IMR-90 (cell line): ENCODE measurements at regions not wholly inside any gene's neighbourhood (a gene's known extent, or its start where the extent isn't known, plus 50 kb on each side); places are given as distances from the start of the nearest gene placed in this dataset.

Source experiments
- BHLHE40 ChIP-seq: fragments of 150-350 bp; IDR thresholded peaks from 2 replicates; pipeline ENCODE4 v1.6.1; 2016; ENCODE audit warnings: mild to moderate bottlenecking, low read depth, low read length
- CEBPB ChIP-seq: IDR thresholded peaks from 2 replicates; pipeline ENCODE4 v1.6.1; 2012; ENCODE audit warnings: low read depth, low read length, improper control_type of control experiment
- CHD1 ChIP-seq: IDR thresholded peaks from 2 replicates; pipeline ENCODE4 v1.6.1; 2012; ENCODE audit warnings: low read depth, low read length, improper control_type of control experiment
- FOS ChIP-seq: fragments of 150-350 bp; IDR thresholded peaks from 2 replicates; pipeline ENCODE4 v1.6.1; 2016; ENCODE audit warnings: low read depth, low read length
- MAFK ChIP-seq: IDR thresholded peaks from 2 replicates; pipeline ENCODE4 v1.6.1; 2012; ENCODE audit warnings: low read depth, low read length, improper control_type of control experiment
- MAZ ChIP-seq: IDR thresholded peaks from 2 replicates; pipeline ENCODE4 v1.6.1; 2012; ENCODE audit warnings: low read depth, mild to moderate bottlenecking, low read length, improper control_type of control experiment, moderate library complexity, borderline replicate concordance
- NFE2L2 ChIP-seq: fragments of 150-350 bp; IDR thresholded peaks from 2 replicates; pipeline ENCODE4 v1.6.1; 2016; ENCODE audit warnings: low read depth, mild to moderate bottlenecking, low read length
- POLR2A ChIP-seq: IDR thresholded peaks from 2 replicates; pipeline ENCODE4 v1.6.1; 2012; ENCODE audit warnings: mild to moderate bottlenecking, low read depth, low read length
- RAD21 ChIP-seq: IDR thresholded peaks from 2 replicates; pipeline ENCODE4 v1.6.1; 2012; ENCODE audit warnings: low read length, improper control_type of control experiment
- RFX5 ChIP-seq: IDR thresholded peaks from 2 replicates; pipeline ENCODE4 v1.8.0; 2012; ENCODE audit warnings: low read depth, mild to moderate bottlenecking, low read length, moderate library complexity
- SMC3 ChIP-seq: fragments of 150-350 bp; IDR thresholded peaks from 2 replicates; pipeline ENCODE4 v1.6.1; 2016; ENCODE audit warnings: low read depth, mild to moderate bottlenecking, antibody characterized with exemption, low read length, moderate library complexity
- USF2 ChIP-seq: fragments of 150-350 bp; IDR thresholded peaks from 2 replicates; pipeline ENCODE4 v1.6.1; 2017; ENCODE audit warnings: mild to moderate bottlenecking, antibody characterized with exemption, low read length, low read depth
- TF ChIP-seq, protein P1 (sequence below): conservative IDR thresholded peaks from 2 replicates; pipeline ENCODE4 v1.5.1; 2012; ENCODE audit warnings: mild to moderate bottlenecking, low read depth, low read length, improper control_type of control experiment
- TF ChIP-seq, protein P2 (sequence below): fragments of 150-350 bp; IDR thresholded peaks from 2 replicates; pipeline ENCODE4 v1.6.1; 2016; ENCODE audit warnings: low read depth, mild to moderate bottlenecking, low read length, moderate library complexity, borderline replicate concordance

DNA sequence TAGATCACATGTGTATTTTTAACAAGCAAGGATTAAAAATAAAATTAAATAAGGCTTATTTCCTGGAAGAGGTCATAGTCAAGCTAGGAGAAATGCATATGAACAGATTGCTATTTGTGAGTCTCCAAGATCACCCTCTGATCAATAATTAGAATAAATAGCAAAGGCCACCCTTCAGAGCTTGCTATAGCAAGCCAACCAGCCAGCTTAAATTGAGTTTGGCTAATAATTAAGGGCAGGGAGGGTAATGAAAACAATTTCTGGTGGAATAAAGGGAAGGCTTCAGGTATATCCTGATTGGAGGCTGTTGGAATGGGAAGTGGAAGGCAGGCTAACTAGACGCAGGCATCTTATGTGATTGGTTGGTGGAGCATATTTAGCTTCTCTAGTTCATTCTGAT lies 403.5 kb downstream of the ARL4A start:
- no peak for TF ChIP-seq CEBPB
- TF ChIP-seq, protein P1, sequence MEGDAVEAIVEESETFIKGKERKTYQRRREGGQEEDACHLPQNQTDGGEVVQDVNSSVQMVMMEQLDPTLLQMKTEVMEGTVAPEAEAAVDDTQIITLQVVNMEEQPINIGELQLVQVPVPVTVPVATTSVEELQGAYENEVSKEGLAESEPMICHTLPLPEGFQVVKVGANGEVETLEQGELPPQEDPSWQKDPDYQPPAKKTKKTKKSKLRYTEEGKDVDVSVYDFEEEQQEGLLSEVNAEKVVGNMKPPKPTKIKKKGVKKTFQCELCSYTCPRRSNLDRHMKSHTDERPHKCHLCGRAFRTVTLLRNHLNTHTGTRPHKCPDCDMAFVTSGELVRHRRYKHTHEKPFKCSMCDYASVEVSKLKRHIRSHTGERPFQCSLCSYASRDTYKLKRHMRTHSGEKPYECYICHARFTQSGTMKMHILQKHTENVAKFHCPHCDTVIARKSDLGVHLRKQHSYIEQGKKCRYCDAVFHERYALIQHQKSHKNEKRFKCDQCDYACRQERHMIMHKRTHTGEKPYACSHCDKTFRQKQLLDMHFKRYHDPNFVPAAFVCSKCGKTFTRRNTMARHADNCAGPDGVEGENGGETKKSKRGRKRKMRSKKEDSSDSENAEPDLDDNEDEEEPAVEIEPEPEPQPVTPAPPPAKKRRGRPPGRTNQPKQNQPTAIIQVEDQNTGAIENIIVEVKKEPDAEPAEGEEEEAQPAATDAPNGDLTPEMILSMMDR, result no peak
- TF ChIP-seq POLR2A, result no peak
- no peak for TF ChIP-seq BHLHE40
- TF ChIP-seq RFX5, result no peak
- TF ChIP-seq CHD1, result no peak
- no peak for TF ChIP-seq NFE2L2
- TF ChIP-seq MAFK, result no peak
- TF ChIP-seq USF2, result no peak
- no peak for TF ChIP-seq SMC3
- TF ChIP-seq, protein P2, sequence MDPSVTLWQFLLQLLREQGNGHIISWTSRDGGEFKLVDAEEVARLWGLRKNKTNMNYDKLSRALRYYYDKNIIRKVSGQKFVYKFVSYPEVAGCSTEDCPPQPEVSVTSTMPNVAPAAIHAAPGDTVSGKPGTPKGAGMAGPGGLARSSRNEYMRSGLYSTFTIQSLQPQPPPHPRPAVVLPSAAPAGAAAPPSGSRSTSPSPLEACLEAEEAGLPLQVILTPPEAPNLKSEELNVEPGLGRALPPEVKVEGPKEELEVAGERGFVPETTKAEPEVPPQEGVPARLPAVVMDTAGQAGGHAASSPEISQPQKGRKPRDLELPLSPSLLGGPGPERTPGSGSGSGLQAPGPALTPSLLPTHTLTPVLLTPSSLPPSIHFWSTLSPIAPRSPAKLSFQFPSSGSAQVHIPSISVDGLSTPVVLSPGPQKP, result no peak
- TF ChIP-seq FOS, result no peak
- TF ChIP-seq RAD21, result no peak
- no peak for TF ChIP-seq MAZ
